Smooth muscle cell (in vitro differentiated cells): ENCODE measurements at regions not wholly inside any gene's neighbourhood (a gene's known extent, or its start where the extent isn't known, plus 50 kb on each side); places are given as distances from the start of the nearest gene placed in this dataset.

Experiments
- DNase-seq: peaks from one replicate; lab custom pipeline; 2025; ENCODE audit not compliant: unreplicated experiment; lab: John Stamatoyannopoulos, UW
- H2AFZ ChIP-seq: fragments of 200-600 bp; sonication (generic); 2 replicates; pipeline ENCODE4 v1.6.0; 2016; ENCODE audit warnings: antibody characterized with exemption, low read depth, mild to moderate bottlenecking
- H3F3A ChIP-seq: fragments of 200-600 bp; sonication (generic); 2 replicates; pipeline ENCODE4 v1.6.0; 2017; ENCODE audit warnings: antibody characterized with exemption, low read depth
- H3K27ac ChIP-seq: fragments of 200-600 bp; sonication (generic); 2 replicates; pipeline ENCODE4 v1.5.1; 2016; ENCODE audit warnings: low read depth, mild to moderate bottlenecking
- H3K27me3 ChIP-seq: fragments of 200-600 bp; sonication (generic); 2 replicates; pipeline ENCODE4 v1.6.1; 2016; ENCODE audit warnings: low read depth, mild to moderate bottlenecking
- H3K36me3 ChIP-seq: fragments of 200-600 bp; sonication (generic); 2 replicates; pipeline ENCODE4 v1.5.1; 2016; ENCODE audit warnings: low read depth
- H3K4me1 ChIP-seq: fragments of 200-600 bp; sonication (generic); 2 replicates; pipeline ENCODE4 v1.5.1; 2016; ENCODE audit warnings: low read depth
- H3K4me2 ChIP-seq: fragments of 200-600 bp; sonication (generic); 2 replicates; pipeline ENCODE4 v1.6.0; 2016; ENCODE audit warnings: mild to moderate bottlenecking
- H3K4me3 ChIP-seq: fragments of 200-600 bp; sonication (generic); 2 replicates; pipeline ENCODE4 v1.5.1; 2016; ENCODE audit warnings: mild to moderate bottlenecking
- H3K79me2 ChIP-seq: fragments of 200-600 bp; sonication (generic); 2 replicates; pipeline ENCODE4 v1.6.0; 2016; ENCODE audit warnings: low read depth, mild to moderate bottlenecking
- H3K9ac ChIP-seq: fragments of 200-600 bp; sonication (generic); 2 replicates; pipeline ENCODE4 v1.6.0; 2016; ENCODE audit warnings: low read depth
- H3K9me3 ChIP-seq: fragments of 200-600 bp; sonication (generic); replicated peaks from 2 replicates; pipeline ENCODE4 v1.5.1; 2016; ENCODE audit warnings: low read depth
- H4K20me1 ChIP-seq: fragments of 200-600 bp; sonication (generic); 2 replicates; pipeline ENCODE4 v1.6.0; 2016; ENCODE audit warnings: low read depth
- WGBS: methylation state at CpG from one replicate; pipeline ENCODE4 v1.1.7; 2016; ENCODE audit warnings: low lambda C conversion rate; 5-methylcytosine and 5-hydroxymethylcytosine counted together
- TF ChIP-seq, protein P1 (sequence below): fragments of 200-600 bp; sonication (generic); IDR thresholded peaks from 2 replicates; pipeline ENCODE4 v1.5.1; 2017; ENCODE audit warnings: borderline replicate concordance, mild to moderate bottlenecking, antibody characterized with exemption; ENCODE audit not compliant: insufficient read depth, poor library complexity, severe bottlenecking

DNA sequence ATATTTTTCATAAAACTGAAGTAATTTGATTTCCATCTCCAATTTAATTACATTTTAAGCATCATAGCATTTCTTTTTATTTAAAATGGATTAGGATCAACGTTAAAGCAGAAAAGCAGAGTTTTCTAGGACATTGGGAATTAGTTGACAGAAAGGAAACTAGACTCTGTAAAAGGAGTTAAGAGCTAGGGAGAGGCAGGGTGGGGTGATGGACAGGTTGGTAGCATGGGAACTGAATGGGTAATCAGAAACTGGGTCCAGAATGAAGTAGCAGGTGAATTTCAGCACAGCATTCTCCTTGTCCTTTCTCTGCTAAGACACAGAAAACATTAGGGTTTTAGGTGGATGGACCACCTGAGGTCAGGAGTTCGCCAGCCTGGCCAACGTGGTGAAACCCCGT lies 97.6 kb downstream of the ANAPC4 start:
- Histone ChIP-seq H3K27ac (no peak overlapping the region), H3K27me3 (no peaks in the 10 kb centered on the region), H3K9ac (no peak overlapping the region), H4K20me1 (no peaks in the 10 kb centered on the region), H3K4me3 (no peak overlapping the region), H3K79me2 (no peaks in the 10 kb centered on the region), H3K4me2 (no peak overlapping the region), H3K4me1 (no peaks in the 10 kb centered on the region), H2AFZ (no peak overlapping the region), H3F3A (no peaks in the 10 kb centered on the region), H3K9me3 (no peaks in the 10 kb centered on the region), H3K36me3 (no peaks in the 10 kb centered on the region)
- TF ChIP-seq, protein P1, sequence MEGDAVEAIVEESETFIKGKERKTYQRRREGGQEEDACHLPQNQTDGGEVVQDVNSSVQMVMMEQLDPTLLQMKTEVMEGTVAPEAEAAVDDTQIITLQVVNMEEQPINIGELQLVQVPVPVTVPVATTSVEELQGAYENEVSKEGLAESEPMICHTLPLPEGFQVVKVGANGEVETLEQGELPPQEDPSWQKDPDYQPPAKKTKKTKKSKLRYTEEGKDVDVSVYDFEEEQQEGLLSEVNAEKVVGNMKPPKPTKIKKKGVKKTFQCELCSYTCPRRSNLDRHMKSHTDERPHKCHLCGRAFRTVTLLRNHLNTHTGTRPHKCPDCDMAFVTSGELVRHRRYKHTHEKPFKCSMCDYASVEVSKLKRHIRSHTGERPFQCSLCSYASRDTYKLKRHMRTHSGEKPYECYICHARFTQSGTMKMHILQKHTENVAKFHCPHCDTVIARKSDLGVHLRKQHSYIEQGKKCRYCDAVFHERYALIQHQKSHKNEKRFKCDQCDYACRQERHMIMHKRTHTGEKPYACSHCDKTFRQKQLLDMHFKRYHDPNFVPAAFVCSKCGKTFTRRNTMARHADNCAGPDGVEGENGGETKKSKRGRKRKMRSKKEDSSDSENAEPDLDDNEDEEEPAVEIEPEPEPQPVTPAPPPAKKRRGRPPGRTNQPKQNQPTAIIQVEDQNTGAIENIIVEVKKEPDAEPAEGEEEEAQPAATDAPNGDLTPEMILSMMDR = no peak
- DNase-seq = no peak
- WGBS = 84% methylated on average over 4 of the region's 4 CpGs

DNA sequence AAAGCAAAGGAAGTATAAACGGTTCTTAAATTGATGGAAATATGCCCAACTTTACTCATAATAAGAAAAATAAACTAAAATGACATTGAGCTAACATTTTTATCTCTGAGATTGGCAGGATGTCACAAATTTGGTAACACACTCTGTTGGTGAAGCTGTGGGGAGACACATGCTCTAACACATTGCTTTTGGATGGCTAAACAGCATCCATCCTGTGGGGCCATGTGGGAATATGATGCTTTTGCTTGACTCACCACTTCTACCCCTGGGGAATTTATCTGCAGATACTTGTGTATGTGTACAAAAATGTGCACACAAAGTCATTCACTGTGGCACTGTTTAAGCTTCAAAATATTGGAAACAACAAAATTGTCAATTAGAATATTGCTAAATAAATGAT lies 100.2 kb downstream of the ANAPC4 start:
- no peaks in the 10 kb centered on the region for H3K36me3 ChIP-seq

DNA sequence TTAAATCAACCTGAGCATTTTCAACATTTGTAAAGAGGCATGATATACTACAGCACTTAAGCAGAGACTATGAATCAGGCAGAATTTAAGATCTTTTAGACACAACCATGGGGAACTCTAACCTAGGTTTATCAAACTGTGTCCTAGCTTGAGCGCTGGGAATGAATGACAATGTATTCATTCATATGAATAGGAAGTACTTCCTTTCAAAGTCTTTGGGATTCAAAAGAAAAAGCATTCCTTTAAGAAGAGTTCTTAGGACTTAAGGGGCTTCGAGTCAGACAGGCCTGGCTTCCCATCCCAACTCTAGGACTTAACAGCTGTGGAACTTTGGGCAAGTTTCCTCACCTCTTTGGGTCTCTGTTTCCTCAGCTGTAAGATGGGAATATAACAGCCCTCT lies 104.6 kb downstream of the ANAPC4 start:
- H3K79me2 ChIP-seq = no peaks in the 10 kb centered on the region
- DNase-seq = no peak
- H3K27ac ChIP-seq = no peak overlapping the region
- H3K9me3 ChIP-seq = no peaks in the 10 kb centered on the region
- H3K4me3 ChIP-seq = no peak overlapping the region
- 40% methylated on average over 2 of the region's 2 CpGs for WGBS
- H3K4me1 ChIP-seq = peaks cover 4% of the 10 kb centered on the region
- H3F3A ChIP-seq = no peaks in the 10 kb centered on the region
- H2AFZ ChIP-seq = no peak overlapping the region
- TF ChIP-seq, protein P1 = no peak
- H3K36me3 ChIP-seq = no peaks in the 10 kb centered on the region
- H3K27me3 ChIP-seq = no peaks in the 10 kb centered on the region
- H4K20me1 ChIP-seq = no peaks in the 10 kb centered on the region
- H3K9ac ChIP-seq = no peak overlapping the region
- no peak overlapping the region for H3K4me2 ChIP-seq

More for the DNA sequence above, 100.2 kb downstream of the ANAPC4 start:
- DNase-seq = no peak
- no peak overlapping the region for H2AFZ ChIP-seq
- no peak overlapping the region for H3K4me2 ChIP-seq
- no peaks in the 10 kb centered on the region for H3F3A ChIP-seq
- no peaks in the 10 kb centered on the region for H3K27me3 ChIP-seq
- H3K4me3 ChIP-seq = no peak overlapping the region
- no peaks in the 10 kb centered on the region for H4K20me1 ChIP-seq
- peaks cover 4% of the 10 kb centered on the region for H3K4me1 ChIP-seq
- no peak overlapping the region for H3K9ac ChIP-seq
- WGBS = 88% methylated on average over 1 of the region's 1 CpG
- no peak overlapping the region for H3K27ac ChIP-seq
- no peaks in the 10 kb centered on the region for H3K9me3 ChIP-seq
- TF ChIP-seq, protein P1 = no peak
- no peaks in the 10 kb centered on the region for H3K79me2 ChIP-seq

DNA sequence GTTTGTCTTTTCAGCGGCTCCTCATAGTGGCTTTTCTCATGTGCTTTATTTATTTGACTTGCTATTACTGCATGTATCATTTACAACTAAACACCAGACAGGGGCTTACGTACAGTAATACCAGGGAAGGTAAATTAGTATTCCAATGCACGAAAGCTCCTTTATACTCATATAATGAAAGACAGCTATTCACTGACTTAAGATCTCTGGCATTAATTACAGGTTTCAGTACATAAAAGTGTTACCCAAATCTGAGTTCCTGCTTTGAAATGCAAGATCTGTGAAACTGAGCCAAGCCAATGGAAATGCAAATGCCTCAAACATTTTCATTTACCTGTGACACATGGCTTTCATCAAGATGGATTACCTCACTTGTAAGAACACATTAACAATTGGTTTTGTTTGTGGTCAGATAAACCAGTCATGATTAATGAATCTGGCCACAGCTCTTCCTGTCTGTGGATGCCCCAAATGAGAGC lies 107.2 kb downstream of the ANAPC4 start:
- 53% methylated on average over 3 of the region's 3 CpGs for WGBS
- Histone ChIP-seq H3K9me3 (no peaks in the 10 kb centered on the region), H3K36me3 (no peaks in the 10 kb centered on the region), H3K79me2 (no peaks in the 10 kb centered on the region), H3K9ac (no peak overlapping the region), H3K27ac (no peak overlapping the region), H3K4me2 (no peak overlapping the region), H3F3A (no peaks in the 10 kb centered on the region), H3K4me3 (no peak overlapping the region), H3K4me1 (peaks cover 4% of the 10 kb centered on the region), H4K20me1 (no peaks in the 10 kb centered on the region), H3K27me3 (no peaks in the 10 kb centered on the region), H2AFZ (no peak overlapping the region)
- no peak for DNase-seq
- TF ChIP-seq, protein P1 = no peak
